GM12872 (cell line): ENCODE measurements at regions not wholly inside any gene's neighbourhood (a gene's known extent, or its start where the extent isn't known, plus 50 kb on each side); places are given as distances from the start of the nearest gene placed in this dataset.

Experiments used
- CTCF ChIP-seq: IDR thresholded peaks from 3 replicates; pipeline ENCODE4 v1.5.1; 2011; ENCODE audit warnings: low read depth, mild to moderate bottlenecking, low read length, moderate library complexity; ENCODE audit not compliant: insufficient read depth

GRCh38 chr6:22115559-22115958 lies 181.3 kb downstream of the PRL start:
- TF ChIP-seq CTCF = no peak

- TF ChIP-seq CTCF = no peak
Measured at GRCh38 chr6:22117631-22118030, 179.2 kb downstream of the PRL start.

- no peak for TF ChIP-seq CTCF
Measured at GRCh38 chr6:22119500-22119899, 177.3 kb downstream of the PRL start.

- no peak for TF ChIP-seq CTCF
Measured at GRCh38 chr6:22124756-22125155, 172.1 kb downstream of the PRL start.

- TF ChIP-seq CTCF = no peak
Measured at GRCh38 chr6:22126910-22127309, 169.9 kb downstream of the PRL start.

GRCh38 chr6:22129751-22130150 lies 167.1 kb downstream of the PRL start:
- no peak for TF ChIP-seq CTCF

- TF ChIP-seq CTCF = no peak
Measured at GRCh38 chr6:22132656-22133055, 164.2 kb downstream of the PRL start.

- TF ChIP-seq CTCF = no peak
Measured at GRCh38 chr6:22133357-22133756, 163.5 kb downstream of the PRL start.
